Activated naive CD8-positive, alpha-beta T cell treated with anti-CD3 and anti-CD28 coated beads, Interleukin-2, amount 50 U/mL, for 24 hours (primary cell): ENCODE measurements at regions not wholly inside any gene's neighbourhood (a gene's known extent, or its start where the extent isn't known, plus 50 kb on each side); places are given as distances from the start of the nearest gene placed in this dataset.

ENCODE experiments used
- ATAC-seq: fragments of 150-1000 bp; cut with Tn5 transposase; one replicate; pipeline ENCODE4 v1.10.0; 2021
- DNase-seq: peaks from one replicate; pipeline ENCODE4 v3.0.0; 2021
- H3K27ac Mint-ChIP-seq: one replicate; pipeline ENCODE4 v1.8.0; 2021; ENCODE audit warnings: mild to moderate bottlenecking, mixed read lengths
- H3K27me3 Mint-ChIP-seq: one replicate; pipeline ENCODE4 v1.8.0; 2021; ENCODE audit warnings: mixed read lengths
- H3K36me3 Mint-ChIP-seq: one replicate; pipeline ENCODE4 v1.8.0; 2021; ENCODE audit warnings: low read depth, mixed read lengths
- H3K4me1 Mint-ChIP-seq: one replicate; pipeline ENCODE4 v1.8.0; 2021; ENCODE audit warnings: mixed read lengths
- H3K4me3 Mint-ChIP-seq: one replicate; pipeline ENCODE4 v1.8.0; 2021; ENCODE audit warnings: mild to moderate bottlenecking, moderate library complexity, mixed read lengths
- H3K9me3 Mint-ChIP-seq: one replicate; pipeline ENCODE4 v1.8.0; 2021; ENCODE audit warnings: mixed read lengths

DNA sequence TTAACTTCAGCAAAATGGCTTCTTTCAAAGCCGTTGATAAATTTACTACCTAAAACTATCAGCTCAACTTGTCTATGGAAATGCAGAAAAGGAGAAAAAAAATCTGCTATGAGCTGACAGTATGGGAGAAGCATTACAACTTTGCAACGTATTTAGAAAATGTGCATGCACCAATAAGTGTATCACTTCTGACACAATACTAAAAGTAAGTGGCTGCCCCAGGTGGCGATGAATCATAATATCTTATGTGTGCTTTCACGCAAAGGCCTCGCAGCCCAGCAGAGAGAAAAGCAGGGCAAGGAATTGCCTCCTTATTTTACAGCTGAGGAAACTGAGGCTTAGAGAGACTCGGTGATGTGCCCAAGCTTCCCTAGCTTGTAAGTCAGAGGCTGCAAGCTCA lies 101.8 kb downstream of the SALL1 start:
- no peak for ATAC-seq
- H3K27ac Mint-ChIP-seq: no peak overlapping the region

GRCh38 chr16:51048544-51048943 lies 102.5 kb downstream of the SALL1 start:
- H3K27me3 Mint-ChIP-seq: peaks cover 3% of the 10 kb centered on the region
- H3K4me1 Mint-ChIP-seq: no peaks in the 10 kb centered on the region
- no peak for DNase-seq
- H3K4me3 Mint-ChIP-seq: no peak overlapping the region
- H3K36me3 Mint-ChIP-seq: no peaks in the 10 kb centered on the region
- H3K27ac Mint-ChIP-seq: no peak overlapping the region
- no peaks in the 10 kb centered on the region for H3K9me3 Mint-ChIP-seq
- no peak for ATAC-seq

More for the DNA sequence above, 101.8 kb downstream of the SALL1 start:
- Mint-ChIP-seq H3K27me3 (peaks cover 3% of the 10 kb centered on the region), H3K36me3 (no peaks in the 10 kb centered on the region), H3K4me3 (no peak overlapping the region), H3K9me3 (no peaks in the 10 kb centered on the region), H3K4me1 (no peaks in the 10 kb centered on the region)
- DNase-seq: no peak

- no peaks in the 10 kb centered on the region for H3K9me3 Mint-ChIP-seq
- ATAC-seq (no peak), DNase-seq (no peak)
- no peak overlapping the region for H3K4me3 Mint-ChIP-seq
- peaks cover 3% of the 10 kb centered on the region for H3K27me3 Mint-ChIP-seq
- H3K36me3 Mint-ChIP-seq: no peaks in the 10 kb centered on the region
- no peak overlapping the region for H3K27ac Mint-ChIP-seq
- H3K4me1 Mint-ChIP-seq: no peaks in the 10 kb centered on the region
Observed at GRCh38 chr16:51045794-51046193, 105.3 kb downstream of the SALL1 start.

- Mint-ChIP-seq H3K36me3 (no peaks in the 10 kb centered on the region), H3K27ac (no peak overlapping the region), H3K4me1 (no peaks in the 10 kb centered on the region), H3K4me3 (no peak overlapping the region), H3K9me3 (no peaks in the 10 kb centered on the region), H3K27me3 (peaks cover 3% of the 10 kb centered on the region)
- ATAC-seq (no peak), DNase-seq (no peak)
Observed at GRCh38 chr16:51045186-51045585, 105.9 kb downstream of the SALL1 start.

DNA sequence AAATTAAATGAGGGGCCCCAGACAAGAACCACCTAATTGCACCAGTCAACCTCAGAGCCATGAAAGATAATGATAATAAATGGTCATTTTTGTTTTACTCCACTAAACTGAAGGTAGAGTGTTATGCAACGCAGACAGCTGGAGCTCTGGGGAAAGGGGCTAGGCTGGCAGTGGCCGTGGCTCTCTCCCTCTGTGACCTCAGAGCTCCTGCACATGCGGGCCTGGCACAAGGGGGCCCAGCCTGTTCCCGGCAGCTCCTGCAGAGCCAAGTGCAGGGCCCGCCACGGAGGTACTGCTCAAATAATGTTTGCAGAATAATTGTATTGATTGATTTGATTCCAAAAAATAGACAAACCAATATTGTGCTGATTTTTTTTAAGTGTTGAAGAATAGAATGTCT lies 109.5 kb downstream of the SALL1 start:
- H3K27me3 Mint-ChIP-seq: no peaks in the 10 kb centered on the region
- no peak for DNase-seq
- H3K9me3 Mint-ChIP-seq: no peaks in the 10 kb centered on the region
- no peak for ATAC-seq
- H3K4me3 Mint-ChIP-seq: no peak overlapping the region
- no peak overlapping the region for H3K27ac Mint-ChIP-seq
- no peaks in the 10 kb centered on the region for H3K4me1 Mint-ChIP-seq
- no peaks in the 10 kb centered on the region for H3K36me3 Mint-ChIP-seq

DNA sequence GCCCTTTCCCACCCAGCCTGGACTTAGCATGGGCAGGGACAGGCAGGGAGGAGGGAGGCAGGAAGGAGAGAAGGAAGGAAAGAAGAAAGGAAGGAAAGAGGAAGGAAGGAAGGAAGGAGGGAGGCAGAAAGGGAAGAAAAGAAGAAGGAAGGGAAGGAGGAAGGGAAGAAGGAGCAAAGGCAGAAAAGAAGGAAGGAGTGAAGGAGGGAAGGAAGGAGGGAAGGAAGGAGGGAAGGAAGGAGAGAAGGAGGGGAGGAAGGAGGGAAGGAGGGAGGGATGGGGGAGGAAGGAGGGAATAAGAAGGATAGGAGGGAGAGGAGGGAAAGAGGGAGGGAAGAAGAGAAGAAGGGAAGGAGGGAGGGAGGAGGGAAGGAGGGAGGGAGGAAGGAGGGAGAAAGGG lies 110.4 kb downstream of the SALL1 start:
- Mint-ChIP-seq H3K36me3 (no peaks in the 10 kb centered on the region), H3K27me3 (no peaks in the 10 kb centered on the region), H3K9me3 (no peaks in the 10 kb centered on the region), H3K4me1 (no peaks in the 10 kb centered on the region), H3K4me3 (no peak overlapping the region), H3K27ac (no peak overlapping the region)
- ATAC-seq (no peak), DNase-seq (no peak)

DNA sequence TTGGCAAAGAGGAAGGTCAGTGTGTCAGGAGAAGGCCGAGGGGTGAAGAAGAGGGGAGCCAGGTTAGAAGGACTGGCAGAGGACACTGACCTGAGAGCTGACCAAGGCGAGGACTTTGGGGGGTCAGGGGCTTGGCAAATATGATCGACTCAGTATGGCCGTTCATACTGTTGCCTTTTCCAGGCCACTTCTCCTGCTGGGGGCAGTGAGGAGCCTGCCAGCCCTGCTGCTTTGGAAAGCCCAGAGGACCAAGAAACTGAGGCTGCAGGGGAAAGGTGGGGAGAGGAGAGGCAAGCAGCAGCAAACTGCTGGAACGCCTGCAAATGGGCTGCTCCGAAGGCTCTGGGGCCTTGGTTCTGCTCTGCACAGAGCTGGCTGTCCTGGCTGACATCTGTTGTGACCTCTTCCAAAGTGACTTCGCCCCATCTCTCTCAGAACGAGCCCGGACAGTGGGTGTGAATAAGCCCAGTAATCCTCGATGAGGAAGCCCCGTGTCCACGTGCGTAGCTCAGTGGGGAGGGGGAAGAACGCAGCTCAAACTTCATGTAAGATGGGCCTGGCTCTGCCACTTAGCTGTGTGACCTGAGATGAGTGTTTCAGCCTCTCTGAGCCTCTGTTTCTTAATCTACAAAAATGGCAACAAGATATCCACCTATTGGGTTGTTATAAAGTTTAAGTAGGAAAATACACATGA lies 111.3 kb downstream of the SALL1 start:
- Mint-ChIP-seq H3K27me3 (no peaks in the 10 kb centered on the region), H3K36me3 (no peaks in the 10 kb centered on the region), H3K27ac (no peak overlapping the region), H3K9me3 (no peaks in the 10 kb centered on the region), H3K4me1 (no peaks in the 10 kb centered on the region), H3K4me3 (no peak overlapping the region)
- DNase-seq (no peak), ATAC-seq (no peak)

- H3K27me3 Mint-ChIP-seq: no peaks in the 10 kb centered on the region
- H3K9me3 Mint-ChIP-seq: no peaks in the 10 kb centered on the region
- DNase-seq (no peak), ATAC-seq (no peak)
- no peak overlapping the region for H3K4me3 Mint-ChIP-seq
- no peak overlapping the region for H3K27ac Mint-ChIP-seq
- H3K36me3 Mint-ChIP-seq: no peaks in the 10 kb centered on the region
- H3K4me1 Mint-ChIP-seq: no peaks in the 10 kb centered on the region
Observed at GRCh38 chr16:51035711-51036110, 115.4 kb downstream of the SALL1 start.

GRCh38 chr16:51035110-51035498 lies 116.0 kb downstream of the SALL1 start:
- Mint-ChIP-seq H3K27me3 (no peaks in the 10 kb centered on the region), H3K9me3 (no peaks in the 10 kb centered on the region), H3K36me3 (no peaks in the 10 kb centered on the region), H3K4me3 (no peak overlapping the region), H3K27ac (no peak overlapping the region), H3K4me1 (no peaks in the 10 kb centered on the region)
- ATAC-seq (no peak), DNase-seq (no peak)

DNA sequence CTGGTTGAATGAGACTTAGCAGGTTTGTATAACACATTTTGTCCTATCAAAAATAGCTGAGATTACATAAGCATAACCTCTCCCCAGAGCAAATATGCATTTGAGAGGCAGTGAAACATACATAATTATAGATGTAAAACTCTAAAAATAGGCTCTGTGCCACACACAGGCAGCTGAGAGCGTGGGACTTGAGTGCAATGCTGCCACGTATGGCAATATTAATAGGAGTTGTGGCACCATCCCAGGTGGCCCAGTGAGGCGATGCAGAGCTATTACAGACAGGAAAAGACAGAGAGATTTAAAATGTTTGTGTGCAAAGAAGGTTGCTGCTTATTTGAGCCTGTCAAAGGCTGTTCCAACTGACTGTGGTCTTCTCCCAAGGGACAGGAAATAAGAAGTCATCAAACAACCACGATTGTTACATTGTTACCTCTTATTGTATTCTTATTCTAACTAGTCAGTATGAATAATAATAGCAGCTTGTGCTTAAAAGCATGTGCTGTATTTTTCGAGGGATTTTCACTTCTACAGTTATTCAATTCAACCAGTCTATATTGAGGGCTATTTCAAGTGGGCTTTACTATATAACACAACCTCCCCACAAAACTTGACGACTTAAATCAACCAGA lies 116.5 kb downstream of the SALL1 start:
- no peaks in the 10 kb centered on the region for H3K9me3 Mint-ChIP-seq
- no peaks in the 10 kb centered on the region for H3K4me1 Mint-ChIP-seq
- no peak overlapping the region for H3K27ac Mint-ChIP-seq
- H3K36me3 Mint-ChIP-seq: no peaks in the 10 kb centered on the region
- H3K27me3 Mint-ChIP-seq: no peaks in the 10 kb centered on the region
- DNase-seq (no peak), ATAC-seq (no peak)
- H3K4me3 Mint-ChIP-seq: no peak overlapping the region

DNA sequence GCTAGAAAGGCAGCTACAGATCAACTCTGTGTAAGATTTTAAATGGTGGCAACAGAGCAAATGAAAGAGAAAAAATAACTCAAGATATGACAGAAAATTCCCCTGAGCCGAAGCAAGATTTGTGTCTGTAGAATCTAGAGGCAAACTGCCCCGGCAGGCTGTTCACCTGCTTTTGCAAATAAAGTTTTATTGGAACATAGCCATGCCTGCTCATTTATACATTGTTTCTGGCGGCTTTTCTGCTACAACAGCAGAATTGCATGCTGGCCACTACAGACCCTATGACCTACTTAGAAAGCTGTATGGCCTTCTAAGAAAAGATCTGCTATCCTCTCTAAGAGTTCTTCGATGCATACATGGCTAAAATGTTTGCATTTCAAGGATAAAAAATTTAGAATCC lies 119.5 kb downstream of the SALL1 start:
- H3K27ac Mint-ChIP-seq: no peak overlapping the region
- no peak for DNase-seq
- no peak overlapping the region for H3K4me3 Mint-ChIP-seq
- H3K27me3 Mint-ChIP-seq: no peaks in the 10 kb centered on the region
- no peak for ATAC-seq
- no peaks in the 10 kb centered on the region for H3K4me1 Mint-ChIP-seq
- no peaks in the 10 kb centered on the region for H3K36me3 Mint-ChIP-seq
- H3K9me3 Mint-ChIP-seq: no peaks in the 10 kb centered on the region

- Mint-ChIP-seq H3K27ac (no peak overlapping the region), H3K4me3 (no peak overlapping the region), H3K36me3 (no peaks in the 10 kb centered on the region), H3K4me1 (no peaks in the 10 kb centered on the region), H3K9me3 (no peaks in the 10 kb centered on the region), H3K27me3 (no peaks in the 10 kb centered on the region)
- no peak for DNase-seq
- no peak for ATAC-seq
Observed at GRCh38 chr16:51030516-51030915, 120.6 kb downstream of the SALL1 start.

DNA sequence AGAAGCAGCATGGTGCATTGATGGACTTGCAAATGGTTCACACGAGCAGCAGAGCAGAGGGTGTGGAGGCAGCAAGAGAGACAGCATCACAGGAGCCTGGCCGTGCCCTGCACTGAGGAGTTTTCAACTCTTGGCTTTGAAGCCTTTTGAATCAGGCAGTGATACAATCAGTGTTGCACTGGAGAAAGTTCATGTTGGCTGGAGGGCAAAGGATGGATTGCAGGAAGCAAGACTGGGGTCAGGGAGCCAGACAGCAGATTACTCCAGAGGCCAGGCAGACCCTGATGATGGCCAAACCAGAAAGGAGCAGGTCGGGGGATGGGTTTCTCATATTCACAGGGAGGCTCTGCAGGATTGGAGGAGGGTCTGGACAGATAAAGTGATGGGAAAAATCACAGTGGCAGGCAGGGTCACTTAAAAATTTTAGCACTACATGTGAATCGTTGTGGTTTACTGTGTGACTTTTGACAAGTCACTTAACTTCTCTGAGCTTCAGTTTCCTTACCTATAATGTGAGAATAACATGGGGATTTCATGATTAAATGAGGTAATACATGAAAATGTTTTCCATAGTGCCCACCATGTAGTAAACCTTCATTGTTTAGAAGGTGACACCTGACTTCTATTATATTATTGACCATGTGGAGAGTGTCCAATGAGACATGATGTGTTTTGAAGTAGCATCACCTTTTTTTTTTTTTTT lies 125.3 kb downstream of the SALL1 start:
- ATAC-seq (no peak), DNase-seq (no peak)
- H3K4me3 Mint-ChIP-seq: no peak overlapping the region
- H3K4me1 Mint-ChIP-seq: no peaks in the 10 kb centered on the region
- no peaks in the 10 kb centered on the region for H3K27me3 Mint-ChIP-seq
- no peaks in the 10 kb centered on the region for H3K36me3 Mint-ChIP-seq
- H3K27ac Mint-ChIP-seq: no peak overlapping the region
- no peaks in the 10 kb centered on the region for H3K9me3 Mint-ChIP-seq

- Mint-ChIP-seq H3K9me3 (no peaks in the 10 kb centered on the region), H3K4me1 (no peaks in the 10 kb centered on the region)
Observed at GRCh38 chr16:51024703-51025102, 126.4 kb downstream of the SALL1 start.

DNA sequence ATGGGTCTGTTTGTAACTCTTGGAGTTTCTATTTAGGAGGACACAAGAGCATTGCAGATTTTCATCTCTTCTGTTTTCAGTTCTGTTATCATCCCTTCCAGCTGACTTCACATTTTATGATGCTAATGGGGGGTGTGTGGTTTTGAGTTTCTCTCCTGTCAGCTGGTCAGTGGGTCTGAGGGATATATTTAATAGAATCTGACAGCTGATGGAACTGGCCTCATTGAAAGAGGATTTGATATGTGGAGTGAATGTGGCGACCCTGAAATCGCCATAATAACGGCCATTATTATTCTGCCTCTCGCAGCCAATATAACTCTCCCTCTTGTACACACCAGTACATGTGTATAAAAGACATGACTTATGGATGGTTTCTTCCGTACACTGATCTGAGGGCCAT lies 128.1 kb downstream of the SALL1 start:
- H3K4me3 Mint-ChIP-seq: no peak overlapping the region
- H3K4me1 Mint-ChIP-seq: no peaks in the 10 kb centered on the region
- no peak overlapping the region for H3K27ac Mint-ChIP-seq
- ATAC-seq: no peak
- no peak for DNase-seq
- H3K36me3 Mint-ChIP-seq: no peaks in the 10 kb centered on the region
- H3K9me3 Mint-ChIP-seq: no peaks in the 10 kb centered on the region
- H3K27me3 Mint-ChIP-seq: no peaks in the 10 kb centered on the region

More at GRCh38 chr16:51024703-51025102, 126.4 kb downstream of the SALL1 start:
- DNase-seq (no peak), ATAC-seq (no peak)
- no peaks in the 10 kb centered on the region for H3K36me3 Mint-ChIP-seq
- no peak overlapping the region for H3K27ac Mint-ChIP-seq
- no peak overlapping the region for H3K4me3 Mint-ChIP-seq
- H3K27me3 Mint-ChIP-seq: no peaks in the 10 kb centered on the region
